H9 (cell line): ENCODE measurements at regions not wholly inside any gene's neighbourhood (a gene's known extent, or its start where the extent isn't known, plus 50 kb on each side); places are given as distances from the start of the nearest gene placed in this dataset.

Experiments used
- DNase-seq: peaks from one replicate; pipeline ENCODE4 v3.0.0-alpha.2; 2017
- H2AFZ ChIP-seq: one replicate; pipeline ENCODE4 v1.6.1; 2013; ENCODE audit warnings: mild to moderate bottlenecking, low read length, control low read depth, moderate library complexity
- H2AK5ac ChIP-seq: 2 replicates; pipeline ENCODE4 v1.6.1; 2013; ENCODE audit warnings: low read length, control low read depth, mixed read lengths; ENCODE audit not compliant: insufficient read length
- H2BK120ac ChIP-seq: one replicate; pipeline ENCODE4 v1.6.1; 2013; ENCODE audit warnings: low read depth, mild to moderate bottlenecking, low read length, control low read depth, inconsistent platforms; ENCODE audit not compliant: poor library complexity, severe bottlenecking
- H2BK12ac ChIP-seq: 2 replicates; pipeline ENCODE4 v1.6.1; 2013; ENCODE audit warnings: low read length, control low read depth, mixed read lengths, low read depth; ENCODE audit not compliant: insufficient read length
- H2BK15ac ChIP-seq: 2 replicates; pipeline ENCODE4 v1.6.1; 2013; ENCODE audit warnings: low read depth, low read length, control low read depth
- H2BK20ac ChIP-seq: one replicate; pipeline ENCODE4 v1.6.1; 2013; ENCODE audit warnings: low read depth, mild to moderate bottlenecking, low read length, control low read depth, inconsistent platforms; ENCODE audit not compliant: poor library complexity, severe bottlenecking
- H2BK5ac ChIP-seq: 2 replicates; pipeline ENCODE4 v1.6.1; 2013; ENCODE audit warnings: low read length, control low read depth, mixed read lengths; ENCODE audit not compliant: insufficient read length
- H3K14ac ChIP-seq: 2 replicates; pipeline ENCODE4 v1.6.1; 2013; ENCODE audit warnings: low read length, control low read depth; ENCODE audit not compliant: insufficient read depth
- H3K18ac ChIP-seq: 2 replicates; pipeline ENCODE4 v1.6.1; 2013; ENCODE audit warnings: low read depth, mild to moderate bottlenecking, mixed read lengths, low read length, control low read depth; ENCODE audit not compliant: insufficient read length
- H3K23ac ChIP-seq: 2 replicates; pipeline ENCODE4 v1.6.1; 2013; ENCODE audit warnings: low read length, control low read depth, mixed read lengths, low read depth; ENCODE audit not compliant: insufficient read length
- H3K23me2 ChIP-seq: 2 replicates; pipeline ENCODE4 v1.6.1; 2013; ENCODE audit warnings: low read depth, mild to moderate bottlenecking, mixed read lengths, low read length, control low read depth; ENCODE audit not compliant: insufficient read length, poor library complexity, severe bottlenecking
- H3K27ac ChIP-seq: 2 replicates; pipeline ENCODE4 v1.5.1; 2013; ENCODE audit warnings: low read length, control low read depth, mixed read lengths, low read depth; ENCODE audit not compliant: insufficient read length
- H3K27me3 ChIP-seq: 2 replicates; pipeline ENCODE4 v1.6.1; 2013; ENCODE audit warnings: low read length, control low read depth, inconsistent platforms; ENCODE audit not compliant: insufficient read depth
- H3K4ac ChIP-seq: 2 replicates; pipeline ENCODE4 v1.6.1; 2013; ENCODE audit warnings: low read depth, mild to moderate bottlenecking, control low read depth, inconsistent platforms, low read length, moderate library complexity
- H3K4me1 ChIP-seq: 2 replicates; pipeline ENCODE4 v1.6.1; 2013; ENCODE audit warnings: low read length, control low read depth, inconsistent platforms; ENCODE audit not compliant: insufficient read depth
- H3K4me2 ChIP-seq: 2 replicates; pipeline ENCODE4 v1.6.1; 2013; ENCODE audit warnings: low read length, control low read depth, mixed read lengths; ENCODE audit not compliant: insufficient read length, insufficient read depth
- H3K56ac ChIP-seq: 2 replicates; pipeline ENCODE4 v1.6.1; 2013; ENCODE audit warnings: low read depth, mild to moderate bottlenecking, mixed read lengths, low read length, control low read depth; ENCODE audit not compliant: insufficient read length
- H3K79me1 ChIP-seq: 2 replicates; pipeline ENCODE4 v1.6.1; 2013; ENCODE audit warnings: low read depth, mild to moderate bottlenecking, moderate library complexity, low read length, control low read depth, inconsistent platforms; ENCODE audit not compliant: insufficient read depth, poor library complexity, severe bottlenecking
- H3K79me2 ChIP-seq: 2 replicates; pipeline ENCODE4 v1.6.1; 2013; ENCODE audit warnings: low read length, control low read depth, inconsistent platforms; ENCODE audit not compliant: insufficient read depth
- H3K9ac ChIP-seq: 2 replicates; pipeline ENCODE4 v1.6.1; 2013; ENCODE audit warnings: low read length, control low read depth, mixed read lengths; ENCODE audit not compliant: insufficient read length; ENCODE audit errors: extremely low read depth
- H3K9me3 ChIP-seq: one replicate; pipeline ENCODE4 v1.6.1; 2013; ENCODE audit warnings: low read depth, low read length, inconsistent platforms; ENCODE audit not compliant: control insufficient read depth
- H3T11ph ChIP-seq: one replicate; pipeline ENCODE4 v1.6.1; 2013; ENCODE audit warnings: mild to moderate bottlenecking, low read length, control low read depth, inconsistent platforms
- H4K20me1 ChIP-seq: one replicate; pipeline ENCODE4 v1.6.1; 2013; ENCODE audit not compliant: control insufficient read depth, insufficient read length, insufficient read depth
- H4K5ac ChIP-seq: 2 replicates; pipeline ENCODE4 v1.6.1; 2013; ENCODE audit warnings: low read depth, mild to moderate bottlenecking, mixed read lengths, low read length, control low read depth; ENCODE audit not compliant: insufficient read length
- H4K8ac ChIP-seq: replicated peaks from 2 replicates; pipeline ENCODE4 v1.6.1; 2013; ENCODE audit warnings: low read length, control low read depth, mixed read lengths, low read depth; ENCODE audit not compliant: insufficient read length
- H4K91ac ChIP-seq: 2 replicates; pipeline ENCODE4 v1.6.1; 2013; ENCODE audit warnings: low read depth, mild to moderate bottlenecking, moderate library complexity, mixed read lengths, low read length, control low read depth; ENCODE audit not compliant: insufficient read length
- H3K27ac Mint-ChIP-seq, 3 experiments: 2 replicates in 2 of 3; 3 replicates in 1 of 3; pipeline ENCODE4 v1.8.0; 2020 to 2021; ENCODE audit warnings: mixed read lengths in 3 of 3, mild to moderate bottlenecking in 1 of 3, moderate library complexity in 1 of 3
- H3K27me3 Mint-ChIP-seq: 2 replicates; pipeline ENCODE4 v1.8.0; 2021; ENCODE audit warnings: low read depth, mild to moderate bottlenecking, moderate library complexity, mixed read lengths
- H3K36me3 Mint-ChIP-seq, 3 experiments: 2 replicates in 2 of 3; 3 replicates in 1 of 3; pipeline ENCODE4 v1.8.0; 2020 to 2021; ENCODE audit warnings: low read depth in 3 of 3, mixed read lengths in 3 of 3; ENCODE audit not compliant: insufficient read depth in 1 of 3
- H3K4me1 Mint-ChIP-seq, 2 experiments: 2 replicates each; pipeline ENCODE4 v1.8.0; 2020; ENCODE audit warnings: mixed read lengths in 2 of 2
- H3K4me3 Mint-ChIP-seq, 2 experiments: 2 replicates in 1 of 2; 3 replicates in 1 of 2; pipeline ENCODE4 v1.8.0; 2020 to 2021; ENCODE audit warnings: mild to moderate bottlenecking in 2 of 2, mixed read lengths in 2 of 2, moderate library complexity in 1 of 2
- H3K9me3 Mint-ChIP-seq, 2 experiments: 2 replicates in 1 of 2; 3 replicates in 1 of 2; pipeline ENCODE4 v1.8.0; 2020; ENCODE audit warnings: mild to moderate bottlenecking in 2 of 2, mixed read lengths in 2 of 2, moderate library complexity in 1 of 2
- CTCF ChIP-seq: fragments of 200-600 bp; sonication (generic); conservative IDR thresholded peaks from 3 replicates; pipeline ENCODE4 v1.8.0; 2021; ENCODE audit warnings: antibody characterized with exemption, mild to moderate bottlenecking
- WGBS: extraction: QIAGEN DNeasy Blood & Tissue Kit; methylation state at CpG from one replicate; pipeline ENCODE4 v1.1.7; 2013; ENCODE audit warnings: missing lambda C conversion rate, low lambda C conversion rate, mixed read lengths; ENCODE audit not compliant: insufficient read length; ENCODE audit errors: extremely low coverage; 5-methylcytosine and 5-hydroxymethylcytosine counted together

- no peak for TF ChIP-seq CTCF
Observed at GRCh38 chr4:126227428-126227827, 912.7 kb downstream of the FAT4 start.

More at GRCh38 chr4:126227428-126227827, 912.7 kb downstream of the FAT4 start:
- H2BK15ac ChIP-seq, result no peak overlapping the region
- no peak overlapping the region for H3K4me2 ChIP-seq
- H2AK5ac ChIP-seq, result no peak overlapping the region
- no peaks in the 10 kb centered on the region for H3K27me3 Mint-ChIP-seq
- H3K79me2 ChIP-seq, result no peaks in the 10 kb centered on the region
- H3K27ac ChIP-seq, result no peak overlapping the region
- H3K27me3 ChIP-seq, result no peaks in the 10 kb centered on the region
- no peak overlapping the region for H3K9ac ChIP-seq
- no peak overlapping the region for H2BK5ac ChIP-seq
- no peaks in the 10 kb centered on the region for H3K79me1 ChIP-seq
- H4K8ac ChIP-seq, result no peak overlapping the region
- no peak for DNase-seq
- H2AFZ ChIP-seq, result no peak overlapping the region
- no peak overlapping the region for H2BK12ac ChIP-seq
- H3K36me3 Mint-ChIP-seq, result no peaks in the 10 kb centered on the region
- WGBS, result no CpG with 5 or more reads among the region's 4 CpGs
- no peaks in the 10 kb centered on the region for H3K4me1 ChIP-seq
- H4K20me1 ChIP-seq, result no peaks in the 10 kb centered on the region
- H2BK120ac ChIP-seq, result no peak overlapping the region
- no peak overlapping the region for H3K4ac ChIP-seq
- no peak overlapping the region for H3K56ac ChIP-seq
- no peak overlapping the region for H4K91ac ChIP-seq
- H4K5ac ChIP-seq, result no peak overlapping the region
- H3K9me3 Mint-ChIP-seq, result no peaks in the 10 kb centered on the region
- no peak overlapping the region for H3K18ac ChIP-seq
- H3K23ac ChIP-seq, result no peak overlapping the region
- no peak overlapping the region for H3K14ac ChIP-seq
- H3K4me3 Mint-ChIP-seq, result no peak overlapping the region
- no peak overlapping the region for H3K27ac Mint-ChIP-seq
- H3K4me1 Mint-ChIP-seq, result no peaks in the 10 kb centered on the region
- no peaks in the 10 kb centered on the region for H3K23me2 ChIP-seq
- H3K9me3 ChIP-seq, result no peaks in the 10 kb centered on the region
- no peak overlapping the region for H3T11ph ChIP-seq
- H2BK20ac ChIP-seq, result no peak overlapping the region
